ENCODE measurements at regions not wholly inside any gene's neighbourhood (a gene's known extent, or its start where the extent isn't known, plus 50 kb on each side); places are given as distances from the start of the nearest gene placed in this dataset.

DNA sequence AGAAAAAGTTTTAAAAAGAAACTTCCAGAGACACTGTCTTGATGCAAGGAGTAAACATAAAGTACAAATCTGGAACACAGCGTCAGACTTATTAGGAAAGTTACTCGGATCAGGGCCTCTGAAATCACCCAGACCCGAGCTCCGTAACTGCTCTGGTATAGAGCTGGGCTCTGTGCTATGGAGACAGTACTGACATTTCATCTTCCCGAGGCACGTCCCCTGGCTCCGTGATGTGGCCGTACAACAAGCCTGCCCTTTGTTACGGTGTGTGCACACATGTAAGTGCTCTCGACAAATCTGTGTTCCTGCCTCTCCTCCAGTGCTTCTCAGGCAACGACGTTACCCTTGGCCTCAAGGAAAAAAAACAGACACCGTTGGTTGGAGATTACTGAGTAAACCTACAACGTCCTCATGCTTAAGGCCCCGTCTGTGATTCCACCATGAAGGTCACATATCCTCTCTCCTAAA lies 107.0 kb upstream of the IRF2BP2 start:
- TF ChIP-seq POLR2A (IDR thresholded peaks at IDR 0.05; ENCODE audit: low read depth, low read length) = no peak
- TF ChIP-seq POLR2AphosphoS5 (IDR thresholded peaks at IDR 0.05; ENCODE audit: low read depth, low read length) = no peak
